GM19351 (cell line): ENCODE measurements at regions not wholly inside any gene's neighbourhood (a gene's known extent, or its start where the extent isn't known, plus 50 kb on each side); places are given as distances from the start of the nearest gene placed in this dataset.

Source experiments
- ATAC-seq: cut with Tn5 transposase; IDR thresholded peaks from one replicate; pipeline ENCODE4 v1.9.1; 2021; ENCODE audit warnings: mild to moderate bottlenecking, moderate library complexity; ENCODE audit not compliant: unreplicated experiment

- no peak for ATAC-seq
These were observed 745.0 kb downstream of the CBLN2 start for GRCh38 chr18:71798986-71799673.

- ATAC-seq = no peak
These were observed 746.6 kb downstream of the CBLN2 start for GRCh38 chr18:71797554-71797953.

GRCh38 chr18:71784777-71785176 is 759.4 kb downstream of the CBLN2 start:
- ATAC-seq = no peak

DNA sequence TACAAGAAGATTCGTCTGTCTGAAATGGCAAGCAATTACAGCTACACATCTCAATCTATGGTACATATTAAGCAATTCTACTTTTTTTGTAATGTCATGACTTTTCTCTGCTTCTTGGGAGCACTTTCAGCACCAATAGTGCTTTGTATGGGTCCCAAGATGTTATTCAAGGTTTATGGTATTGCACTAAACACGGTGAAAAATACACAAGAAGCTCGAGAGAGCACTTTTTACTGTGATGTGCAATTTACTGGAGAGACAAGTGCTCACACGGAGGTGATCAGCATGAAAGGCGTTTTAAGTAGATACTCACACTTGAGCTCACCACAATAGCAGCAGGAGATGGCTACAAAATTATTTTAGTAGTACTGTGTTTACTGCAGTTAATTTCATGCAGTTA is 783.6 kb downstream of the CBLN2 start:
- no peak for ATAC-seq

DNA sequence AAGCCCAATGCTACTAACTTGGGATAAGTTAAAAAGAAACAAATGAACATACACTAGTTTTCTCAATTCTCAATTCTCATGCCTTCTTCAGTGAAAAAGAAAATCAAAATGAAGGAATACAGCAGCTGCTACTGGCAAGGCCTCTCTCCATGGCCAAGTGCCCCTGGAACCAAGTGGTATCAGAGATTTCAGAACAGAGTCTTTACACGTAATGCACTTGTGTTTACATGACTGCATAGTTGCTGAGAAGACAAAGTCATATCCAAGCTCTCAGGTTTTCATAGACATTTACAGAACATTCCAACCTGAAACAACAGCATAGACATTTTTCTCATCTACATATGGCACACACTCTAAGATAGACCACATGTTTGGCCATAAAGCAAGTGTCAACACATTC is 789.9 kb downstream of the CBLN2 start:
- no peak for ATAC-seq

GRCh38 chr18:71743634-71744033 is 800.5 kb downstream of the CBLN2 start:
- ATAC-seq = no peak

GRCh38 chr18:71729611-71730010 is 814.5 kb downstream of the CBLN2 start:
- no peak for ATAC-seq

- no peak for ATAC-seq
These were observed 816.2 kb downstream of the CBLN2 start for GRCh38 chr18:71727909-71728308.

DNA sequence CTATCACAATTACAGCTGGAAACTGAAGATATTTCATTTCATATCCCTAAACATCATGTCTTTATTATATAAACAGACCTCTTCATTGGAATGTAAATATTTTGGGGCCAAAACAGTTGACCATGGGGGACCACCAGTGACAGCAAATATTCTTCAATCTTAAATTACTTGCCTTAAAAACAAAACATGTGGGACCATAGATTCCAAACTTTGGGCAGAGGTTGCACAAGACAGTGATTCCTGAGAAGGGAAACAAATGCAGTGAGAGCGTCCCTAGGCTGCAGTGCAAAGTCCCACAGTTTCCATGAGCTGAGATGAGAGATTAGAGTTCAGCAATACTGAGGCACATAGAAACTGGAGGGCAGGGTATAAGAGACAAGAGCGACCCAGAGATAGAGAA is 818.9 kb downstream of the CBLN2 start:
- ATAC-seq = no peak

GRCh38 chr18:71707985-71708500 is 836.1 kb downstream of the CBLN2 start:
- no peak for ATAC-seq

GRCh38 chr18:71707400-71707799 is 836.7 kb downstream of the CBLN2 start:
- ATAC-seq = no peak

DNA sequence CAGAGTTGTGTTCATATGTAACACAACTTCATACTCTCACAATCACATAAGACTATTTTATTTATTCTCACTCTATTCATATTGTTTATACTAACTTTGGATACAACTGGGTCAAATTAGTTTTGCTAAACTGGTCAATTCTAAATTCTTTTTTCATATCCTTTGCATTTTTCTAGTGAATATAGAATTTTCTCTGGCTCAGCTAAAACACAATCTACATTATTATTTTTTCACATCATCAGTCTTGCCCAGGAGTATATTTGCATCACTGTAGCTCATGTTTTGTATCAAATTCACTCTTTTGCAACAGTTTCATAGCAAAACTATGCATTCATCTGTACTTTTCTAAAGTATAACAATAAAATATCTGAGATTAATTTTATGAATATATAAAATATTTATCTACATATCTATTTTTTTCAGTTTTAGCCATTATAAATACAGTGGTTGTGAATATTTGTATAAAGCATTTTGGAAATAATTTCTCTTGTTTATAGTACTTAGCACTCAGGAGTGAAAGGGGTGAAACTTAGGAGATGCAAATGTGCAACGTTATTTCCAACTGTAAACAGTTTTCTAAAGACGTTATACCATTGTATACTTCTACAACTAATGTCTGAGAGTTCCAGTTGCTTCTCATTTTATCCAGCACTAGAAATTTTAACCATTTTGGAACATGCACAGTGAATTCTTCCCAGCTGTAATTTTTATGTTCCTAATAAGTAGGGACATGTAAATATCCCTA is 854.6 kb downstream of the CBLN2 start:
- no peak for ATAC-seq

DNA sequence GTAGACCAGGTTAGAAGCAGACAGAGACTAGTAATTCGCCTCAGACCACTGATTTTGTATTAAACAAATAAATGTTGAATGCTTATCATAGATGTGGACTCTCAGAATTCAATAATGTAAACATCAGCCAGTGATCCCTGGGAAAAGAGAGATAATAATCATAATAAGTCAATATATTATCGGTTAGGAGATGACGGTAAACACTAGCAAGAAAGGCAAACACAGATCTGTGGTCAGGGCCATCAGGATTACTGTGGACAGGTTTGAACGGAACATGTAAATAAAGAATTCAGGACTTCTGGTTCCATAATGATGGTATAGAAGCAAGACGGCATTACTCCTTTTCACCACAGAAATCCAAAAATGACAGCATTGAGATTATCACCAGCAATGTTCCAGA is 861.6 kb downstream of the CBLN2 start:
- no peak for ATAC-seq

DNA sequence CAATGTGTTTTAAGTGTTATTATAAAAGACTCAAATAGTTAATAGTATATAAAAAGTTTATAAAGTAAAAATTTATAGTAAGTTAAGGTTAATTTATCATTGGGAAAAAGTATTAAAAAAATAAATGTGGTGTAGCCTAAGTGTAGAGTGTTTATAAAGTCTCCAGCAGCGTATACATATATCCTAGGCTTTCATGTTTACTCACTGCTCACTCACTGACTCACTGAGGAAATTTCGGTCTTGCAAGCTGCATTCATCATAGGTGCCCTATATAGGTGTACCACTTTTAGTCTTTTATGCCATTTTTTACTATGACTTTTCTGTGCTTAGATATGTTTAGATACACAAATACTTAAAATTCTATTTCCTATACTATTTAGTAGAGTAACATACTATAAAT is 866.0 kb downstream of the CBLN2 start:
- ATAC-seq = no peak

DNA sequence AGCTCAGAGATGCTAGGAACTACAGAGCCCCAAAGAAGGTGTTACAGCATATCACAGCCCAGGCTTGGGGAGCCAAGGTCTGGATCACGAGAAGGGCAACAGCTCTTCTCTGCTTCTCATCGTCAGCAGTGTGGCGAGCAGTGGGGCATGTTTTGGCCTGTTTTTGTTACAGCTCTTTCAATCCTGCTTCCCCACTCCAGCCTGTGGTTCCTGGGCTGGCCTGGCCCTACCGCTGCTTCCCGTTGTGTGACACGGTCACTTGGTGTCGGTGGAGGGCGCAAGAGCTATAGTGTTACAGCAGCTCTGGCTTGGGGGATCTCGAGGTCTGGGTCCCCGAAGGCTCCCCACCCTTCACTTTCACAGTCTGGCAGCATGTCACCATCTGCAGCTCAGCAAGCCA is 870.2 kb downstream of the CBLN2 start:
- ATAC-seq = no peak

- no peak for ATAC-seq
These were observed 870.6 kb downstream of the CBLN2 start for GRCh38 chr18:71673498-71673897.

- no peak for ATAC-seq
These were observed 877.7 kb downstream of the CBLN2 start for GRCh38 chr18:71666481-71666880.

GRCh38 chr18:71665131-71665530 is 879.0 kb downstream of the CBLN2 start:
- ATAC-seq = no peak

GRCh38 chr18:71643822-71644221 is 900.3 kb downstream of the CBLN2 start:
- ATAC-seq = no peak

- ATAC-seq = no peak
These were observed 913.4 kb downstream of the CBLN2 start for GRCh38 chr18:71630696-71631095.

GRCh38 chr18:71625556-71626090 is 918.5 kb downstream of the CBLN2 start:
- ATAC-seq = no peak

- ATAC-seq = no peak
These were observed 945.8 kb downstream of the CBLN2 start for GRCh38 chr18:71598374-71598773.
